ENCODE measurements at regions not wholly inside any gene's neighbourhood (a gene's known extent, or its start where the extent isn't known, plus 50 kb on each side); places are given as distances from the start of the nearest gene placed in this dataset.
"Not testable (repeated sequence)": the region's sequence is repeated elsewhere in the genome, so short reads cannot be mapped to it uniquely, and the experiment has no call there.

DNA sequence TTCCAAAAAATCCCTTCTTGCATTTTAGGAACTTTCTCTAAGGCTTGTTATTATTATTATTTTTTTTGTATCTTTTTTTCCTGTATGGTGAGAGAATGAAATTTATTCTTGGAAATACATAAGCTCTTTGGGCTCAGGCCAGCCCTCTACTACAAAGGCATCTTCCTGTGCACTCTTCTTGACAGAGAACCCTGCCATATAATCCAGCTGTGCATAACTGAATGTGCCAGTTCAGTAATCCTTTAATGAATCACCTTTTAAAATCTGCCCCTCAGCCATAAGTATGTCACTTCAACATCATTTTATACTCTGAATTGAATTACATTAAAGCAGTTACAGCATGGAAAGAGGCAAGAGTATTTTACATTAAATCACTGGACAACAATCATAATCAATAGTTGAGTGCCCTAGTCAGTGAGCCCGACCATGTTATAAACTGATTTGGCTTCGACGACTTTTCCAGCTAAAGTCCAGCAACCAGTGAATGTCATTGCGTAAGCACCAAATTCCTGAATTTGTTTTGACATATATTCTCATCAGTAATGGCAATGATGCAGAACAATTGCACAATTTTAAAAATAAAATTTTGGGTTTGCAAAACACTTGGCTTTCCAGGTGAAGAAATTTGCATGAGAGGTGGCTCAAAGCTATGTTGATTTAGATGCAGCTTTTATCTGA is 59.2 kb upstream of the KCNK2 start:
- no peak for DNase-seq (ENCODE audit: insufficient read length, low spot score)
- FAIRE-seq: peak; percentile 23

DNA sequence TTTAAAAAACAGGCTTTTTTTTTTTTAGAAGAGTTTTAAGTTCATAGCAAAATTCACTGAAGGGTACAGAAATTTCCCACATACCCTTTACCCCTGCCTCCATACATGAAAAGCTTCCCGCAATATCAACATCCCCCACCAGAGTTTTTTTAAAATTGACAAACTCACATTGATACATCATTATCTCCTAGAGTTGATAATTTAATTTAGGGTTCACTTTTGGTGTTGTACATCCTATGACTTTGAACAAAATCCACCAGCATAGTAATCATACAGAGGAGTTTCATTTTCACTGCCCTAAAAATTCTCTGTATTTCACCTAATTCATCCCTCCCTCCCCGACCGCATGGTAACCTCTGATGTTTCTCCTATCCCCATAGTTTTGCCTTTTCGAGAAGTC is 53.6 kb upstream of the KCNK2 start:
- FAIRE-seq: no peak
- DNase-seq (ENCODE audit: insufficient read length, low spot score): no peak

- FAIRE-seq; DNase-seq (ENCODE audit: insufficient read length, low spot score): not testable (repeated sequence)
These were observed 52.0 kb upstream of the KCNK2 start for GRCh38 chr1:215030581-215030980.

DNA sequence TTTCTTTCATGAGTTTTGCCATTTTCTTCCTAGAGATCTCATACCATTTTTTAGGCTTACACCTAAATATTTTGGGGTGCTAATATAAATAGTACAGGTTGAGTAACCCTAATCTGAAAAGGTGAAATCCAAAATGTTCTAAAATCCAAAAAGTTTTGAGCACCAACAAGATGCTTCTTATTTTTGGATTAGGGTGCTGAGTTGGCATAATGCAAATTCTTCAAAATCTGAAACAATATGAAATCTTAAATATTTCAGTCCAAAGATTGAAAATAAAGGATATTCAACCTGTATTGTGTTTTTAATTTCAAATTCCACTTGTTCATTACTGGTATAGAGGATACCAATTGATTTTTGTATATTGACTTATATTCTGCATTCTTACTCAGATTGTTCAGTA is 51.1 kb upstream of the KCNK2 start:
- DNase-seq (ENCODE audit: insufficient read length, low spot score) (no peak), FAIRE-seq (no peak)

All from HTR-8/SVneo (cell line).